ENCODE measurements at regions not wholly inside any gene's neighbourhood (a gene's known extent, or its start where the extent isn't known, plus 50 kb on each side); places are given as distances from the start of the nearest gene placed in this dataset.

- DNase-seq: no peak
Measured at GRCh38 chr4:176014583-176015108, 51.0 kb upstream of the WDR17 start.

Data from EL (cell line).